ENCODE measurements at regions not wholly inside any gene's neighbourhood (a gene's known extent, or its start where the extent isn't known, plus 50 kb on each side); places are given as distances from the start of the nearest gene placed in this dataset.
"Not testable (repeated sequence)": the region's sequence is repeated elsewhere in the genome, so short reads cannot be mapped to it uniquely, and the experiment has no call there.

DNA sequence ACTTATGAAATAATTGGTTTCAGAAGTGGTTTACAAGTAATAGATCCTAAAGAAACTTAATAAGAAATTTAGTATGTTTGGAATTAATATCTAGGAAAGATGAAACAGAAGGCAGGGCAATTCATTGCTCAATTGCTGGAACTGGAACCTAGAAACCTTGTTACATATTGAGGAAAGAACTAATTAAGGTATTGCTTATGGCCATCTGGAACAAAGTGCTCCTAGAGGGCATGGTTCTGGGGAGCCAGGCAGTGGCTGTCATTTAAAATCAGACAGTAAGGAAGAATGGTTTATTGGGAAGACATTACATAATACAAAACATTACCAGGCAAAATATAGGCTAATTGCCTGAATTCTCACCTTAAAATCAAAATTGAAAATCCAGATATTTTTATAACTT lies 224.1 kb downstream of the SLITRK6 start:
- H3K4me3 ChIP-seq (ENCODE audit: extremely low read depth, insufficient read depth, low read length, poor library complexity, severe bottlenecking), result no peak overlapping the region
- H3K9me3 ChIP-seq (ENCODE audit: control insufficient read depth, low read length), result no peaks in the 10 kb centered on the region
- H3K27ac ChIP-seq (ENCODE audit: low read depth, low read length, severe bottlenecking), result no peak overlapping the region
- no peaks in the 10 kb centered on the region for H3K4me1 ChIP-seq (ENCODE audit: control insufficient read depth, insufficient read depth, low read length, poor library complexity, severe bottlenecking)
- H3K36me3 ChIP-seq (ENCODE audit: control insufficient read depth, insufficient read depth, low read length), result no peaks in the 10 kb centered on the region

GRCh38 chr13:85567909-85568308 lies 231.3 kb downstream of the SLITRK6 start:
- Histone ChIP-seq H3K36me3 (ENCODE audit: control insufficient read depth, insufficient read depth, low read length) (no peaks in the 10 kb centered on the region), H3K4me3 (ENCODE audit: extremely low read depth, insufficient read depth, low read length, poor library complexity, severe bottlenecking) (no peak overlapping the region), H3K27ac (ENCODE audit: low read depth, low read length, severe bottlenecking) (no peak overlapping the region), H3K9me3 (ENCODE audit: control insufficient read depth, low read length) (no peaks in the 10 kb centered on the region), H3K4me1 (ENCODE audit: control insufficient read depth, insufficient read depth, low read length, poor library complexity, severe bottlenecking) (no peaks in the 10 kb centered on the region)
- WGBS, 2 experiments (ENCODE audit: insufficient coverage in 2 of 2), result no CpG with 5 or more reads among the region's 2 CpGs

DNA sequence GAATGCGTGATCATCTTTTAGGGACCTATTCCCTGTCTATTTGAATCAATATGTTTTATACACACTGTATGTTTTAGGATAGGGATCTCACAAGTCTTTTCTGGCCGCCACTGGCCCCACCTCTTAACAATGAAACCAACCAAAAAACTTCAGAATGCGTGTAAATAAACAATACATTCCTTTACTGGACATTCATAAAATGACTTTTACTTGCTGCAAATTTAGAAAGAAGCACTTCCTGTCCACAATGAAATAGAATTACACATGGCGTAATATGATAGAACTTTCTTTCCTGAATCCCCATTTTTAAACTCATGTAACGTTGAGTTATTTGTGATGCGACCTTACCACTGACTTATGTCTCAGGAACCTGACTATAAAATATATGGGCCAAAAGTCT lies 233.6 kb downstream of the SLITRK6 start:
- Histone ChIP-seq H3K4me1 (ENCODE audit: control insufficient read depth, insufficient read depth, low read length, poor library complexity, severe bottlenecking) (no peaks in the 10 kb centered on the region), H3K27ac (ENCODE audit: low read depth, low read length, severe bottlenecking) (no peak overlapping the region), H3K4me3 (ENCODE audit: extremely low read depth, insufficient read depth, low read length, poor library complexity, severe bottlenecking) (no peak overlapping the region), H3K36me3 (ENCODE audit: control insufficient read depth, insufficient read depth, low read length) (no peaks in the 10 kb centered on the region), H3K9me3 (ENCODE audit: control insufficient read depth, low read length) (no peaks in the 10 kb centered on the region)
- WGBS, 2 experiments (ENCODE audit: insufficient coverage in 2 of 2), result 88 to 89% methylated on average over 3 to 4 of the region's 6 CpGs

GRCh38 chr13:85564598-85564997 lies 234.6 kb downstream of the SLITRK6 start:
- 88% methylated on average over 1 of the region's 1 CpG; no CpG with 5 or more reads in 1 of the 2 experiments for WGBS, 2 experiments (ENCODE audit: insufficient coverage in 2 of 2)

GRCh38 chr13:85562282-85562681 lies 236.9 kb downstream of the SLITRK6 start:
- Histone ChIP-seq H3K9me3 (ENCODE audit: control insufficient read depth, low read length) (no peaks in the 10 kb centered on the region), H3K36me3 (ENCODE audit: control insufficient read depth, insufficient read depth, low read length) (no peaks in the 10 kb centered on the region), H3K4me3 (ENCODE audit: extremely low read depth, insufficient read depth, low read length, poor library complexity, severe bottlenecking) (no peak overlapping the region), H3K27ac (ENCODE audit: low read depth, low read length, severe bottlenecking) (no peak overlapping the region), H3K4me1 (ENCODE audit: control insufficient read depth, insufficient read depth, low read length, poor library complexity, severe bottlenecking) (no peaks in the 10 kb centered on the region)
- WGBS, 2 experiments (ENCODE audit: insufficient coverage in 2 of 2), result 100% methylated on average over 1 of the region's 6 CpGs; no CpG with 5 or more reads in 1 of the 2 experiments

More at GRCh38 chr13:85564598-85564997, 234.6 kb downstream of the SLITRK6 start:
- Histone ChIP-seq H3K27ac (ENCODE audit: low read depth, low read length, severe bottlenecking) (no peak overlapping the region), H3K4me1 (ENCODE audit: control insufficient read depth, insufficient read depth, low read length, poor library complexity, severe bottlenecking) (no peaks in the 10 kb centered on the region), H3K9me3 (ENCODE audit: control insufficient read depth, low read length) (no peaks in the 10 kb centered on the region), H3K4me3 (ENCODE audit: extremely low read depth, insufficient read depth, low read length, poor library complexity, severe bottlenecking) (no peak overlapping the region), H3K36me3 (ENCODE audit: control insufficient read depth, insufficient read depth, low read length) (no peaks in the 10 kb centered on the region)

GRCh38 chr13:85557691-85558467 lies 241.3 kb downstream of the SLITRK6 start:
- H3K4me3 ChIP-seq (ENCODE audit: extremely low read depth, insufficient read depth, low read length, poor library complexity, severe bottlenecking), result no peak overlapping the region
- H3K36me3 ChIP-seq (ENCODE audit: control insufficient read depth, insufficient read depth, low read length), result no peaks in the 10 kb centered on the region
- no peaks in the 10 kb centered on the region for H3K9me3 ChIP-seq (ENCODE audit: control insufficient read depth, low read length)
- H3K27ac ChIP-seq (ENCODE audit: low read depth, low read length, severe bottlenecking), result no peak overlapping the region
- H3K4me1 ChIP-seq (ENCODE audit: control insufficient read depth, insufficient read depth, low read length, poor library complexity, severe bottlenecking), result no peaks in the 10 kb centered on the region
- 72 to 100% methylated on average over 1 to 2 of the region's 6 CpGs for WGBS, 2 experiments (ENCODE audit: insufficient coverage in 2 of 2)

- WGBS, 2 experiments (ENCODE audit: insufficient coverage in 2 of 2), result no CpG with 5 or more reads among the region's 1 CpG
- no peak overlapping the region for H3K4me3 ChIP-seq (ENCODE audit: extremely low read depth, insufficient read depth, low read length, poor library complexity, severe bottlenecking)
- H3K9me3 ChIP-seq (ENCODE audit: control insufficient read depth, low read length), result peaks cover 9% of the 10 kb centered on the region
- H3K27ac ChIP-seq (ENCODE audit: low read depth, low read length, severe bottlenecking), result no peak overlapping the region
- H3K4me1 ChIP-seq (ENCODE audit: control insufficient read depth, insufficient read depth, low read length, poor library complexity, severe bottlenecking), result no peaks in the 10 kb centered on the region
- H3K36me3 ChIP-seq (ENCODE audit: control insufficient read depth, insufficient read depth, low read length), result no peaks in the 10 kb centered on the region
These were observed 248.2 kb downstream of the SLITRK6 start for GRCh38 chr13:85551012-85551411.

- no peaks in the 10 kb centered on the region for H3K4me1 ChIP-seq (ENCODE audit: control insufficient read depth, insufficient read depth, low read length, poor library complexity, severe bottlenecking)
- WGBS, 2 experiments (ENCODE audit: insufficient coverage in 2 of 2), result 100% methylated on average over 1 of the region's 2 CpGs; no CpG with 5 or more reads in 1 of the 2 experiments
- no peak overlapping the region for H3K27ac ChIP-seq (ENCODE audit: low read depth, low read length, severe bottlenecking)
- no peaks in the 10 kb centered on the region for H3K36me3 ChIP-seq (ENCODE audit: control insufficient read depth, insufficient read depth, low read length)
- H3K9me3 ChIP-seq (ENCODE audit: control insufficient read depth, low read length), result peaks cover 9% of the 10 kb centered on the region
- no peak overlapping the region for H3K4me3 ChIP-seq (ENCODE audit: extremely low read depth, insufficient read depth, low read length, poor library complexity, severe bottlenecking)
These were observed 249.4 kb downstream of the SLITRK6 start for GRCh38 chr13:85549819-85550218.

DNA sequence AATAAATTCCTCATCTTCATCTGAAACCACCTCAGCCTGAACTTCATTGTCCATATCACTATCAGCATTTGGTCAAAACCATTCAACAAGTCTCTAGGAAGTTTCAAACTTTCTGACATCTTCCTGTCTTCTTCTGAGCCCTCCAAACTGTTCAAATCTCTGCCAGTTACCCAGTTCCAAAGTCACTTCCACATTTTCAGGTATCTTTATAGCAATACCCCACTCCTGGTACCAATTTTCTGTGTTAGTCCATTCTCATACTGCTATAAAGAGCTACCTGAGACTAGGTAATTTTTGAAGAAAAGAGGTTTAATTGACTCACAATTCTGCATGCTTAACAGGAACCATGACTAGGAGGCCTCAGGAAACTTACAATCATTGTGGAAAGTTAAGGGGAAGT lies 250.4 kb downstream of the SLITRK6 start:
- not testable (repeated sequence) for H3K9me3 ChIP-seq (ENCODE audit: control insufficient read depth, low read length); H3K27ac ChIP-seq (ENCODE audit: low read depth, low read length, severe bottlenecking); H3K4me1 ChIP-seq (ENCODE audit: control insufficient read depth, insufficient read depth, low read length, poor library complexity, severe bottlenecking); H3K36me3 ChIP-seq (ENCODE audit: control insufficient read depth, insufficient read depth, low read length); H3K4me3 ChIP-seq (ENCODE audit: extremely low read depth, insufficient read depth, low read length, poor library complexity, severe bottlenecking)

- no peaks in the 10 kb centered on the region for H3K36me3 ChIP-seq (ENCODE audit: control insufficient read depth, insufficient read depth, low read length)
- no peak overlapping the region for H3K27ac ChIP-seq (ENCODE audit: low read depth, low read length, severe bottlenecking)
- H3K4me1 ChIP-seq (ENCODE audit: control insufficient read depth, insufficient read depth, low read length, poor library complexity, severe bottlenecking), result no peaks in the 10 kb centered on the region
- peaks cover 9% of the 10 kb centered on the region for H3K9me3 ChIP-seq (ENCODE audit: control insufficient read depth, low read length)
- H3K4me3 ChIP-seq (ENCODE audit: extremely low read depth, insufficient read depth, low read length, poor library complexity, severe bottlenecking), result no peak overlapping the region
- 82% methylated on average over 5 of the region's 5 CpGs for WGBS, 2 experiments (ENCODE audit: insufficient coverage in 2 of 2)
These were observed 253.4 kb downstream of the SLITRK6 start for GRCh38 chr13:85545771-85546170.

GRCh38 chr13:85544756-85545155 lies 254.5 kb downstream of the SLITRK6 start:
- H3K27ac ChIP-seq (ENCODE audit: low read depth, low read length, severe bottlenecking), result no peak overlapping the region
- 100% methylated on average over 1 of the region's 1 CpG; no CpG with 5 or more reads in 1 of the 2 experiments for WGBS, 2 experiments (ENCODE audit: insufficient coverage in 2 of 2)
- peaks cover 9% of the 10 kb centered on the region for H3K9me3 ChIP-seq (ENCODE audit: control insufficient read depth, low read length)
- no peaks in the 10 kb centered on the region for H3K4me1 ChIP-seq (ENCODE audit: control insufficient read depth, insufficient read depth, low read length, poor library complexity, severe bottlenecking)
- H3K36me3 ChIP-seq (ENCODE audit: control insufficient read depth, insufficient read depth, low read length), result no peaks in the 10 kb centered on the region
- no peak overlapping the region for H3K4me3 ChIP-seq (ENCODE audit: extremely low read depth, insufficient read depth, low read length, poor library complexity, severe bottlenecking)

All from mesodermal cell (in vitro differentiated cells).